Hepatocyte (in vitro differentiated cells): ENCODE measurements at regions not wholly inside any gene's neighbourhood (a gene's known extent, or its start where the extent isn't known, plus 50 kb on each side); places are given as distances from the start of the nearest gene placed in this dataset.

Experiments
- CTCF ChIP-seq: fragments of 200-600 bp; sonication (generic); IDR thresholded peaks from 2 replicates; pipeline ENCODE4 v1.5.1; 2016; ENCODE audit warnings: antibody characterized with exemption, mild to moderate bottlenecking; ENCODE audit not compliant: poor library complexity
- EZH2 ChIP-seq: fragments of 200-600 bp; sonication (generic); IDR thresholded peaks from 2 replicates; pipeline ENCODE4 v1.6.1; 2016; ENCODE audit warnings: antibody characterized with exemption, mild to moderate bottlenecking, borderline replicate concordance
- EZH2phosphoT487 ChIP-seq: fragments of 200-600 bp; sonication (generic); IDR thresholded peaks from one replicate; pipeline ENCODE4 v1.6.1; 2018; ENCODE audit warnings: antibody characterized with exemption, mild to moderate bottlenecking, low read depth, moderate library complexity; ENCODE audit not compliant: unreplicated experiment, severe bottlenecking

DNA sequence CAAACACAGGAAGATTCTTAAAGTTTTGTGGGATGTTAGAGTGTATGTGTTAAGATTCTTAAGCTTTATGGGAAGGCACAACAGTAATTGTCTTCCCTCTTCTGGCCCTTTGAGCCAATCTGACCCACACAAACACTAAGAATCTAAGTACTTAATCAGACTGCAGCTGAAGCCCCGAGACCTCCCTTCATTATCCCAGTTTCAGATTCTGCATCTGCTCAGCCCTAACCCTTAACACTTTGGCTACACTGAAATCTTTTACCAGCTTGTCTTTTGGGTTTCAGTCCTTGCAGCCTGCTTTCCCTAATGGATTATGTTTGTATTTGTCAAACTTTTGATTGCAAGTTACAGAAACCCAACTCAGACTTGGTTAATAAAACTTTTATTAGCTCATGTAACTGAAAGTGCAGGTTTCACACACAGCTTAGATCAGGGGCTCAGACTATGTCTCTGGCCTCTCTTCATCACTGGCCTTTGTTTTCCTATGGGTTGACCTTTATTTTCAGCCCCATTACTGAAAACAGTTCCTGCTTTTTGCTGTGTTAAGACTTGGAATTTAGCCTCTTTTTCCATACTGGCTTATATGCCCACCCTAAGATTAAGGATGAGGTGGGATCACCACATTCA is 71.5 kb downstream of the COX7C start:
- no peak for TF ChIP-seq CTCF
- no peak for TF ChIP-seq EZH2phosphoT487
- TF ChIP-seq EZH2 = no peak
